ENCODE measurements at regions not wholly inside any gene's neighbourhood (a gene's known extent, or its start where the extent isn't known, plus 50 kb on each side); places are given as distances from the start of the nearest gene placed in this dataset.

GRCh38 chr10:8246548-8246947, 192.1 kb downstream of the GATA3 start:
- Histone ChIP-seq H3K27me3 (ENCODE audit: control insufficient read depth in 1 of 2, insufficient read depth in 2 of 2, low read length in 2 of 2) (no peaks in the 10 kb centered on the region), H3K27ac (ENCODE audit: low read length) (no peak overlapping the region), H3K36me3 (ENCODE audit: control insufficient read depth in 2 of 2, insufficient read depth in 2 of 2, low read length in 2 of 2) (no peaks in the 10 kb centered on the region), H3K9ac (ENCODE audit: low read length in 2 of 2) (no peak overlapping the region), H3K4me1 (ENCODE audit: control insufficient read depth, insufficient read depth, low read length) (no peaks in the 10 kb centered on the region), H3K9me3 (ENCODE audit: control insufficient read depth in 2 of 2, low read length in 2 of 2) (peaks cover 7 to 12% of the 10 kb centered on the region in 2 donors), H3K4me3 (ENCODE audit: low read length in 2 of 2) (no peak overlapping the region)

- Histone ChIP-seq H3K4me3 (ENCODE audit: low read length in 2 of 2) (no peak overlapping the region), H3K9ac (ENCODE audit: low read length in 2 of 2) (no peak overlapping the region), H3K9me3 (ENCODE audit: control insufficient read depth in 2 of 2, low read length in 2 of 2) (peaks cover 7 to 12% of the 10 kb centered on the region in 2 donors), H3K27me3 (ENCODE audit: control insufficient read depth in 1 of 2, insufficient read depth in 2 of 2, low read length in 2 of 2) (no peaks in the 10 kb centered on the region), H3K4me1 (ENCODE audit: control insufficient read depth, insufficient read depth, low read length) (no peaks in the 10 kb centered on the region), H3K36me3 (ENCODE audit: control insufficient read depth in 2 of 2, insufficient read depth in 2 of 2, low read length in 2 of 2) (no peaks in the 10 kb centered on the region), H3K27ac (ENCODE audit: low read length) (no peak overlapping the region)
Measured at GRCh38 chr10:8247191-8247590, 192.7 kb downstream of the GATA3 start.

GRCh38 chr10:8248868-8249267, 194.4 kb downstream of the GATA3 start:
- Histone ChIP-seq H3K4me1 (ENCODE audit: control insufficient read depth, insufficient read depth, low read length) (no peaks in the 10 kb centered on the region), H3K36me3 (ENCODE audit: control insufficient read depth in 2 of 2, insufficient read depth in 2 of 2, low read length in 2 of 2) (no peaks in the 10 kb centered on the region), H3K27me3 (ENCODE audit: control insufficient read depth in 1 of 2, insufficient read depth in 2 of 2, low read length in 2 of 2) (no peaks in the 10 kb centered on the region), H3K9me3 (ENCODE audit: control insufficient read depth in 2 of 2, low read length in 2 of 2) (peaks cover 7 to 12% of the 10 kb centered on the region in 2 donors), H3K27ac (ENCODE audit: low read length) (no peak overlapping the region), H3K4me3 (ENCODE audit: low read length in 2 of 2) (no peak overlapping the region), H3K9ac (ENCODE audit: low read length in 2 of 2) (no peak overlapping the region)

- Histone ChIP-seq H3K27me3 (ENCODE audit: control insufficient read depth in 1 of 2, insufficient read depth in 2 of 2, low read length in 2 of 2) (no peaks in the 10 kb centered on the region), H3K27ac (ENCODE audit: low read length) (no peak overlapping the region), H3K9ac (ENCODE audit: low read length in 2 of 2) (no peak overlapping the region), H3K4me1 (ENCODE audit: control insufficient read depth, insufficient read depth, low read length) (no peaks in the 10 kb centered on the region), H3K9me3 (ENCODE audit: control insufficient read depth in 2 of 2, low read length in 2 of 2) (peaks cover 2 to 4% of the 10 kb centered on the region in 2 donors), H3K36me3 (ENCODE audit: control insufficient read depth in 2 of 2, insufficient read depth in 2 of 2, low read length in 2 of 2) (no peaks in the 10 kb centered on the region), H3K4me3 (ENCODE audit: low read length in 2 of 2) (no peak overlapping the region)
Measured at GRCh38 chr10:8254350-8254749, 199.9 kb downstream of the GATA3 start.

- Histone ChIP-seq H3K36me3 (ENCODE audit: control insufficient read depth in 2 of 2, insufficient read depth in 2 of 2, low read length in 2 of 2) (no peaks in the 10 kb centered on the region), H3K4me3 (ENCODE audit: low read length in 2 of 2) (no peak overlapping the region), H3K27ac (ENCODE audit: low read length) (no peak overlapping the region), H3K27me3 (ENCODE audit: control insufficient read depth in 1 of 2, insufficient read depth in 2 of 2, low read length in 2 of 2) (peaks cover 0 to under 1% of the 10 kb centered on the region in 2 donors), H3K9me3 (ENCODE audit: control insufficient read depth in 2 of 2, low read length in 2 of 2) (peaks cover 2 to 3% of the 10 kb centered on the region in 2 donors), H3K9ac (ENCODE audit: low read length in 2 of 2) (no peak overlapping the region), H3K4me1 (ENCODE audit: control insufficient read depth, insufficient read depth, low read length) (no peaks in the 10 kb centered on the region)
Measured at GRCh38 chr10:8255301-8255700, 200.8 kb downstream of the GATA3 start.

GRCh38 chr10:8260645-8261044, 206.2 kb downstream of the GATA3 start:
- H3K36me3 ChIP-seq (ENCODE audit: control insufficient read depth in 2 of 2, insufficient read depth in 2 of 2, low read length in 2 of 2): no peaks in the 10 kb centered on the region
- H3K9ac ChIP-seq (ENCODE audit: low read length in 2 of 2): no peak overlapping the region

GRCh38 chr10:8262317-8262716, 207.8 kb downstream of the GATA3 start:
- H3K4me3 ChIP-seq (ENCODE audit: low read length in 2 of 2): no peak overlapping the region
- no peaks in the 10 kb centered on the region for H3K4me1 ChIP-seq (ENCODE audit: control insufficient read depth, insufficient read depth, low read length)
- H3K27me3 ChIP-seq (ENCODE audit: control insufficient read depth in 1 of 2, insufficient read depth in 2 of 2, low read length in 2 of 2): peaks cover 0 to 8% of the 10 kb centered on the region in 2 donors
- H3K9me3 ChIP-seq (ENCODE audit: control insufficient read depth in 2 of 2, low read length in 2 of 2): peaks cover 2 to 3% of the 10 kb centered on the region in 2 donors
- H3K36me3 ChIP-seq (ENCODE audit: control insufficient read depth in 2 of 2, insufficient read depth in 2 of 2, low read length in 2 of 2): no peaks in the 10 kb centered on the region
- no peak overlapping the region for H3K9ac ChIP-seq (ENCODE audit: low read length in 2 of 2)
- no peak overlapping the region for H3K27ac ChIP-seq (ENCODE audit: low read length)

More at GRCh38 chr10:8260645-8261044, 206.2 kb downstream of the GATA3 start:
- H3K4me1 ChIP-seq (ENCODE audit: control insufficient read depth, insufficient read depth, low read length): no peaks in the 10 kb centered on the region
- peaks cover 0 to 8% of the 10 kb centered on the region in 2 donors for H3K27me3 ChIP-seq (ENCODE audit: control insufficient read depth in 1 of 2, insufficient read depth in 2 of 2, low read length in 2 of 2)
- no peak overlapping the region for H3K27ac ChIP-seq (ENCODE audit: low read length)
- H3K9me3 ChIP-seq (ENCODE audit: control insufficient read depth in 2 of 2, low read length in 2 of 2): peaks cover 2 to 3% of the 10 kb centered on the region in 2 donors
- H3K4me3 ChIP-seq (ENCODE audit: low read length in 2 of 2): no peak overlapping the region

- H3K36me3 ChIP-seq (ENCODE audit: control insufficient read depth in 2 of 2, insufficient read depth in 2 of 2, low read length in 2 of 2): no peaks in the 10 kb centered on the region
Measured at GRCh38 chr10:8269976-8270375, 215.5 kb downstream of the GATA3 start.

GRCh38 chr10:8272794-8273425, 218.4 kb downstream of the GATA3 start:
- Histone ChIP-seq H3K9me3 (ENCODE audit: control insufficient read depth in 2 of 2, low read length in 2 of 2) (no peaks in the 10 kb centered on the region), H3K36me3 (ENCODE audit: control insufficient read depth in 2 of 2, insufficient read depth in 2 of 2, low read length in 2 of 2) (no peaks in the 10 kb centered on the region), H3K27ac (ENCODE audit: low read length) (no peak overlapping the region), H3K4me1 (ENCODE audit: control insufficient read depth, insufficient read depth, low read length) (no peaks in the 10 kb centered on the region), H3K27me3 (ENCODE audit: control insufficient read depth in 1 of 2, insufficient read depth in 2 of 2, low read length in 2 of 2) (no peaks in the 10 kb centered on the region), H3K4me3 (ENCODE audit: low read length in 2 of 2) (no peak overlapping the region), H3K9ac (ENCODE audit: low read length in 2 of 2) (no peak overlapping the region)

More at GRCh38 chr10:8269976-8270375, 215.5 kb downstream of the GATA3 start:
- H3K9me3 ChIP-seq (ENCODE audit: control insufficient read depth in 2 of 2, low read length in 2 of 2): no peaks in the 10 kb centered on the region
- no peak overlapping the region for H3K9ac ChIP-seq (ENCODE audit: low read length in 2 of 2)
- no peaks in the 10 kb centered on the region for H3K27me3 ChIP-seq (ENCODE audit: control insufficient read depth in 1 of 2, insufficient read depth in 2 of 2, low read length in 2 of 2)
- H3K4me1 ChIP-seq (ENCODE audit: control insufficient read depth, insufficient read depth, low read length): no peaks in the 10 kb centered on the region
- H3K4me3 ChIP-seq (ENCODE audit: low read length in 2 of 2): no peak overlapping the region
- H3K27ac ChIP-seq (ENCODE audit: low read length): no peak overlapping the region

GRCh38 chr10:8273749-8274148, 219.3 kb downstream of the GATA3 start:
- Histone ChIP-seq H3K4me1 (ENCODE audit: control insufficient read depth, insufficient read depth, low read length) (no peaks in the 10 kb centered on the region), H3K9ac (ENCODE audit: low read length in 2 of 2) (no peak overlapping the region), H3K4me3 (ENCODE audit: low read length in 2 of 2) (no peak overlapping the region), H3K27ac (ENCODE audit: low read length) (no peak overlapping the region), H3K27me3 (ENCODE audit: control insufficient read depth in 1 of 2, insufficient read depth in 2 of 2, low read length in 2 of 2) (no peaks in the 10 kb centered on the region), H3K36me3 (ENCODE audit: control insufficient read depth in 2 of 2, insufficient read depth in 2 of 2, low read length in 2 of 2) (no peaks in the 10 kb centered on the region), H3K9me3 (ENCODE audit: control insufficient read depth in 2 of 2, low read length in 2 of 2) (no peaks in the 10 kb centered on the region)

GRCh38 chr10:8275911-8276310, 221.4 kb downstream of the GATA3 start:
- Histone ChIP-seq H3K9ac (ENCODE audit: low read length in 2 of 2) (no peak overlapping the region), H3K36me3 (ENCODE audit: control insufficient read depth in 2 of 2, insufficient read depth in 2 of 2, low read length in 2 of 2) (no peaks in the 10 kb centered on the region), H3K27me3 (ENCODE audit: control insufficient read depth in 1 of 2, insufficient read depth in 2 of 2, low read length in 2 of 2) (no peaks in the 10 kb centered on the region), H3K4me3 (ENCODE audit: low read length in 2 of 2) (no peak overlapping the region), H3K4me1 (ENCODE audit: control insufficient read depth, insufficient read depth, low read length) (no peaks in the 10 kb centered on the region), H3K9me3 (ENCODE audit: control insufficient read depth in 2 of 2, low read length in 2 of 2) (no peaks in the 10 kb centered on the region), H3K27ac (ENCODE audit: low read length) (no peak overlapping the region)
